Chondrocyte (in vitro differentiated cells): ENCODE measurements at regions not wholly inside any gene's neighbourhood (a gene's known extent, or its start where the extent isn't known, plus 50 kb on each side); places are given as distances from the start of the nearest gene placed in this dataset.

Experiments
- DNase-seq: peaks from one replicate; pipeline ENCODE4 v3.0.0; 2021; ENCODE audit warnings: mixed read lengths, low spot score
- H3K27ac Mint-ChIP-seq: one replicate; pipeline ENCODE4 v1.8.0; 2021; ENCODE audit warnings: mild to moderate bottlenecking, moderate library complexity, mixed read lengths; ENCODE audit not compliant: unreplicated experiment
- H3K27me3 Mint-ChIP-seq: 2 replicates; pipeline ENCODE4 v1.8.0; 2021; ENCODE audit warnings: low read depth, mixed read lengths
- H3K36me3 Mint-ChIP-seq: 2 replicates; pipeline ENCODE4 v1.8.0; 2021; ENCODE audit warnings: low read depth, mixed read lengths
- H3K4me1 Mint-ChIP-seq: 2 replicates; pipeline ENCODE4 v1.8.0; 2021; ENCODE audit warnings: low read depth, mild to moderate bottlenecking, mixed read lengths
- H3K4me3 Mint-ChIP-seq: one replicate; pipeline ENCODE4 v1.8.0; 2021; ENCODE audit warnings: mild to moderate bottlenecking, moderate library complexity, mixed read lengths; ENCODE audit not compliant: unreplicated experiment
- H3K9me3 Mint-ChIP-seq: 2 replicates; pipeline ENCODE4 v1.8.0; 2021; ENCODE audit warnings: low read depth, mixed read lengths
- CTCF ChIP-seq: fragments of 200-600 bp; sonication (generic); IDR thresholded peaks from 2 replicates; pipeline ENCODE4 v1.5.0; 2021; ENCODE audit warnings: antibody characterized with exemption, mild to moderate bottlenecking, moderate library complexity

DNA sequence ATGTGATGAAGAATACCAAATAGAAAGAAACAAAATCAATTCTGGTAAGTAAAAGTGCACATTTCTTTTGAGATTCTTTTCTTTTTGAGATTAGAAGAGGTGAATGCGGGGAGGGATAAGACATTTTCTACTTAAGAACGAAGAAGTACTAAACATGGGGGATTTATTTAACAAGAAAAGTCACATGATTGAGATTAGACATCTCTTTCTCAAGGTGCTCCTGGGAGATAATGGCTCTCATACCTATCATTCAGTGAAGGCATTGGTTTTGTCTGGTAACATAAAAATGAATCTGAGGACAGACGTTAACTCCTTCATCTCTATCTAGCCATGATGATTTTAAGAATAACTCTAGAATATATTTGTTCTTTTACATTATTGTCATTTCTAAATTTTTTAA is 147.9 kb upstream of the SAMSN1 start:
- no peak overlapping the region for H3K27ac Mint-ChIP-seq
- no peaks in the 10 kb centered on the region for H3K27me3 Mint-ChIP-seq
- no peaks in the 10 kb centered on the region for H3K36me3 Mint-ChIP-seq
- H3K9me3 Mint-ChIP-seq, result peaks cover 5% of the 10 kb centered on the region
- no peak for TF ChIP-seq CTCF
- H3K4me1 Mint-ChIP-seq, result no peaks in the 10 kb centered on the region
- H3K4me3 Mint-ChIP-seq, result no peak overlapping the region
- no peak for DNase-seq

DNA sequence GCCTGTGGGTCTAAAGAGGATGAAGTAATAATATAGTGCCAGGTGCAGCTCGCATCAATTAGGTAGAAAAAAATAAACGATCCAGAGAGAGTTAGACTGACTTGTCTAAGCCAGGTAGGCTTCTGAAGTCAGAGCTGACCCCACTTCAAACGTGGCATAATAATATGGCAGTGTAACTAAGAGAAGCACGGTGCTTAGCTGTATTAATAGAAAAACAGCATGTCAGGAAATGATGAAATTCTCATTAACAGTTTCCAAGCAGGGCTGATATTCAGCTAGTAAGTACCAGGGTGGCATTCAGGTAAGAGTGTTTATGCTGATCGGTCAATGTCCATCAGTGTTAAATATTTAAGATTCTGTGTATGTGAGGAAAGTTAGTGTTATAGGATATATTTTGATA is 145.8 kb upstream of the SAMSN1 start:
- H3K36me3 Mint-ChIP-seq, result no peaks in the 10 kb centered on the region
- H3K4me3 Mint-ChIP-seq, result no peak overlapping the region
- no peak overlapping the region for H3K27ac Mint-ChIP-seq
- H3K4me1 Mint-ChIP-seq, result no peaks in the 10 kb centered on the region
- peaks cover 8% of the 10 kb centered on the region for H3K9me3 Mint-ChIP-seq
- no peaks in the 10 kb centered on the region for H3K27me3 Mint-ChIP-seq
- DNase-seq, result no peak
- no peak for TF ChIP-seq CTCF

- Mint-ChIP-seq H3K4me1 (no peaks in the 10 kb centered on the region), H3K27ac (no peak overlapping the region), H3K36me3 (no peaks in the 10 kb centered on the region), H3K4me3 (no peak overlapping the region), H3K9me3 (peaks cover 8% of the 10 kb centered on the region), H3K27me3 (no peaks in the 10 kb centered on the region)
- no peak for TF ChIP-seq CTCF
- no peak for DNase-seq
These were observed 144.8 kb upstream of the SAMSN1 start for GRCh38 chr21:14690886-14691285.

DNA sequence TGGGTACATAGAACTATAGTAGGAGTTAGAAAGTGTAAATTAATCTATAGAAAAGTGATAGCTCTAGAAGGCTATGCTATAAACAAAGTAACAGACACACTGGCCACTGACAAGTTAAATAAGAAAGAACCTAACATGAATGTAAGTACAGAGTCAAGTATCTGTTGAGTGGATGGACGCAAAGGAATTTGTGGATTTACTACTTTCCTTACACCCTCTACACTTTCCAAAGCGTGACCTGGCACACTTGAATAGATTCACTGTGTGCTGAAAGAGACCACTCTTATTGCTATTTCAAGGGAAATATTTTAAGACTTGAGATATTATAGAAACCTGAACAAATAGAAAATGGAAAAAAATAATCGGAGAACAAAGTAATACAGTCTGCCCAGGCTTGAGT is 142.8 kb upstream of the SAMSN1 start:
- Mint-ChIP-seq H3K27ac (no peak overlapping the region), H3K4me3 (no peak overlapping the region), H3K9me3 (peaks cover 7% of the 10 kb centered on the region), H3K36me3 (no peaks in the 10 kb centered on the region), H3K27me3 (no peaks in the 10 kb centered on the region), H3K4me1 (no peaks in the 10 kb centered on the region)
- no peak for DNase-seq
- TF ChIP-seq CTCF, result no peak

GRCh38 chr21:14688412-14688811 is 142.3 kb upstream of the SAMSN1 start:
- H3K9me3 Mint-ChIP-seq, result peaks cover 6% of the 10 kb centered on the region
- H3K27ac Mint-ChIP-seq, result no peak overlapping the region
- no peaks in the 10 kb centered on the region for H3K36me3 Mint-ChIP-seq
- no peak overlapping the region for H3K4me3 Mint-ChIP-seq
- DNase-seq, result no peak
- H3K4me1 Mint-ChIP-seq, result no peaks in the 10 kb centered on the region
- no peak for TF ChIP-seq CTCF
- no peaks in the 10 kb centered on the region for H3K27me3 Mint-ChIP-seq
